ENCODE measurements at regions not wholly inside any gene's neighbourhood (a gene's known extent, or its start where the extent isn't known, plus 50 kb on each side); places are given as distances from the start of the nearest gene placed in this dataset.
"Not testable (repeated sequence)": the region's sequence is repeated elsewhere in the genome, so short reads cannot be mapped to it uniquely, and the experiment has no call there.

DNA sequence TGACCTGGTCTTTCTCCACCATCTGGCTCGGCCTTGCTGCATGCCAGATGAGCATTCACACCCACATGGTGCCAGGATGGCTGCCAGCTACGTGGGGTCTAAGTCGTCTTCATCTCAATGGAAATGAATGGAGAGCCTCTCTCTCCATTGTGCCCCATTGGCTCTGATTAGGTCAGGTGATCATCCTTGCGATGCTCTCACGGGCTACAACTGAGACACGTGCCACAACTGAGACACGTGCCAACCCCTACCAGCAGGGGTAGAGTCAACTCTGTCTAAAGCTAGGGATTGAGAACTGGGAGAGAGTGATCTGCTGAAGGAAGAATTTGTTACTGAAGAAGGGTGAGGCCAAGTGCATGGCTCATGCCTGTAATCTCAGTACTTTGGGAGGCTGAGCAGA, 67.3 kb upstream of the RALY start:
- no peak overlapping the region for H3K4me3 Mint-ChIP-seq

GRCh38 chr20:33927724-33928123, 66.0 kb upstream of the RALY start:
- Mint-ChIP-seq H3K4me1 (no peaks in the 10 kb centered on the region), H3K27ac (no peak overlapping the region), H3K4me3 (no peak overlapping the region), H3K36me3 (ENCODE audit: low read depth) (no peaks in the 10 kb centered on the region), H3K27me3 (peaks cover 12% of the 10 kb centered on the region), H3K9me3 (no peaks in the 10 kb centered on the region)
- DNase-seq = no peak
- intact Hi-C loops (cut with micrococcal nuclease) = no loop called here

More for the DNA sequence above, 67.3 kb upstream of the RALY start:
- DNase-seq = no peak
- intact Hi-C loops (cut with micrococcal nuclease) = no loop called here
- no peaks in the 10 kb centered on the region for H3K36me3 Mint-ChIP-seq (ENCODE audit: low read depth)
- no peaks in the 10 kb centered on the region for H3K9me3 Mint-ChIP-seq
- H3K27ac Mint-ChIP-seq = no peak overlapping the region
- H3K4me1 Mint-ChIP-seq = no peaks in the 10 kb centered on the region
- H3K27me3 Mint-ChIP-seq = peaks cover 13% of the 10 kb centered on the region

GRCh38 chr20:33929917-33930316, 63.8 kb upstream of the RALY start:
- no peaks in the 10 kb centered on the region for H3K36me3 Mint-ChIP-seq (ENCODE audit: low read depth)
- H3K9me3 Mint-ChIP-seq = no peaks in the 10 kb centered on the region
- no peak overlapping the region for H3K4me3 Mint-ChIP-seq
- DNase-seq = no peak
- intact Hi-C loops (cut with micrococcal nuclease) = no loop called here
- H3K27ac Mint-ChIP-seq = no peak overlapping the region
- H3K4me1 Mint-ChIP-seq = peaks cover 2% of the 10 kb centered on the region
- peaks cover 8% of the 10 kb centered on the region for H3K27me3 Mint-ChIP-seq

DNA sequence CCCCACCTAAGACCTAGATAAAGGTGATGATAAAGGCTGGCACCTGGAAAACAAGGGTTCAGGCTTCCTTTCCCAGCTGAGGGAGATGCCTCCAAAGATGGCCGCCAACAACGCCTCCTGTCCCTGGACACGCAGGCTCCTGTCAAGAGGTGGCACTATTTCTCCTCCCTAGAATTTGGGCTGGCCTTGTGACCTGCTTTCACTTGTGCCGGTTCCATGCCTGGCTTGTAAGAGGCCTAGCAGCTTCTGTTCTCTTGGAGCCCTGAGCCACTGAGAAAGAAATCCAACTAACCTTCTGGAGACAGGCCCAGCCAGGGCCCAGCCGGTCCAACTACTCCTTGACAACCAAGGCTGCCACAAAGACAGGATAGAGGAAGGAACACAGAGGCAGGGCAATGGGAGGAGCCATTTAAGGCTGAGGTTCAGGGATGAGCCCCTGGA, 60.2 kb upstream of the RALY start:
- Mint-ChIP-seq H3K9me3 (no peaks in the 10 kb centered on the region), H3K4me3 (no peak overlapping the region), H3K36me3 (ENCODE audit: low read depth) (no peaks in the 10 kb centered on the region), H3K4me1 (peaks cover 2% of the 10 kb centered on the region), H3K27me3 (peaks cover 2% of the 10 kb centered on the region), H3K27ac (no peak overlapping the region)
- DNase-seq = peak; percentile 89
- intact Hi-C loops (cut with micrococcal nuclease) = loop anchor here (1.0 kb wide), 1 partner anchor 196 kb away; no protein-coding TSS in a partner anchor

DNA sequence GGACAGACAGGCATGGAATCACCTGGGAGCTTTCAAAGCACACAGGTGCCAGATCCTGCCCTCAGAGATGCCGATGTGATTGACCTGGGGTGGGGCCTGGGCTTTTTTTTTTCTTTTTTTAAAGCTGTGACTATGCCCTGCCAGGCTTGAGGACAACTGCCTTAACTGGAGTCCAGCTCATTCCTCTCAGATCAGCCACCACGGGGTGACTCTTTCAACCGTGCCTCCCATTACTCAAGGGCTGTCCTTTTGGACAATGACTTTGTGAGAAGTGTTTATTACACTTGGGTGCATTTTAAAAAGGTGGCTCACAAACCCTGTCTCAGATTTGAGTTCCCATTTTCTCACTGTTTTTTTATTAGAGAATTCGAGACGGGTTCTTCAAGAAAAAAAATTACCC, 57.1 kb upstream of the RALY start:
- intact Hi-C loops (cut with micrococcal nuclease) = no loop called here
- DNase-seq = no peak
- Mint-ChIP-seq H3K4me3 (no peak overlapping the region), H3K9me3 (no peaks in the 10 kb centered on the region), H3K27ac (no peak overlapping the region), H3K36me3 (ENCODE audit: low read depth) (no peaks in the 10 kb centered on the region), H3K27me3 (no peaks in the 10 kb centered on the region), H3K4me1 (peaks cover 2% of the 10 kb centered on the region)

GRCh38 chr20:33939031-33939430, 54.7 kb upstream of the RALY start:
- H3K27ac Mint-ChIP-seq; DNase-seq; H3K27me3 Mint-ChIP-seq; H3K4me3 Mint-ChIP-seq; H3K36me3 Mint-ChIP-seq (ENCODE audit: low read depth); H3K4me1 Mint-ChIP-seq; intact Hi-C loops (cut with micrococcal nuclease); H3K9me3 Mint-ChIP-seq: not testable (repeated sequence)

GRCh38 chr20:33940666-33941065, 53.0 kb upstream of the RALY start:
- Mint-ChIP-seq H3K9me3 (no peaks in the 10 kb centered on the region), H3K36me3 (ENCODE audit: low read depth) (no peaks in the 10 kb centered on the region), H3K4me1 (no peaks in the 10 kb centered on the region), H3K4me3 (no peak overlapping the region), H3K27ac (no peak overlapping the region), H3K27me3 (no peaks in the 10 kb centered on the region)
- no peak for DNase-seq
- intact Hi-C loops (cut with micrococcal nuclease) = loop anchor here (10.0 kb wide), 1 partner anchor 84 kb away; no protein-coding TSS in a partner anchor

Data from activated CD4-positive, alpha-beta T cell treated with anti-CD3 and anti-CD28 coated beads, Interleukin-2, amount 10 ng/mL, durations not matched to agents 24 days and 14 days (primary cell).